Activated CD4-positive, alpha-beta T cell treated with anti-CD3 and anti-CD28 coated beads for 4 hours (primary cell): ENCODE measurements at regions not wholly inside any gene's neighbourhood (a gene's known extent, or its start where the extent isn't known, plus 50 kb on each side); places are given as distances from the start of the nearest gene placed in this dataset.
"Not testable (repeated sequence)": the region's sequence is repeated elsewhere in the genome, so short reads cannot be mapped to it uniquely, and the experiment has no call there.

Experiments
- DNase-seq, 2 donors: peaks; one replicate each; pipeline ENCODE4 v3.0.0-alpha.2; 2020

DNA sequence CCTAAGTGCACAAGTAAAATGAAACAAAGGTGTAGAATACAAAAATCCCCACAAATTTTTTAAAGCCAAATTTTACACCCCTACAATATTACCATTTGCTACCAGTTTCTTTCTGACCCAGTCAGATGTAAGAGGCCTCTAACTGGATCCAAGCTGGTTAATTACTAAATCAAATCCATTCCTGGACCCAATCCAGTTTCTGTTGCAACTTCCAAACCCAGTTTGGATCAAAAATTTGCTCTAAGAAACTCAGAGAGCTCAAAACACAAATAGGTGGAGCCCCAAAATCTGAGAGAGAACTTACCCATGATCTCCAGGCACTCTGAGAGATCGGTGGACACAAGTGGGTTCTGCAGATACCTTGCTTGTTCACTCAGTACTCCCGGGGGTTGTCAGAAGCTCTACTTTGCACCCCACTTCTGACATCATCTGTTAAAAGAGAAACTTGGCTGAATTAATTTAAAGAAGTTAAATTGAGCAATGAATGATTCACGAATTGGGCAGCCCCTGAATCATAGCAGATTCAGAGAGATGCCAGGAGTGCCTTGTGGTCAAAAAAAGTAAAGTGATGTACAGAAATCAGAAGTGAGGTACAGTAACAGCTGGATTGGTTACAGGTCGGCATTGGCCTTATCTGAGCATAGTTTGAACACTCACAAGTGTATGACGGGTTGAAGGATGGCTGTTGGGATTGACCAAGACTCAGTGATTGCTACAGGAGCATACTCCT, 448.0 kb downstream of the KCNT2 start:
- no peak for DNase-seq

DNA sequence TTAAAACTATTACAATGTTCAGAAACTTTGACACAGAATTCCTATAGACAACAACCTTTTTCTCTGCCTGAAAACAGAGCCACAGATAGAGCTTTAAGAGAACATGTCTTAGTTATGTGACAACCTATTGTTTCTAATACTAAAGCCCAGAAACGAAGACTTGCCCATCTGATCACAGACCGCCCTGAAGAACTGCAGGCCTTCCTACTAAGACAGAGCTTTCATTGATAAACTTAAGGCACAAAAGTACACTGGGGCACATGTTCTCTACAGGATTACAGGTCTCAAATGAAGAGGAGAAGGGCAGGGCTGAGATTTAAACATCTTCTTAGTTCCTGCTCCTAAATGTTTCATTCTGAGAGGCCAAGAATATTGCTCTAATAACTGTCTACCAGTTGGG, 452.7 kb downstream of the KCNT2 start:
- DNase-seq: no peak

DNA sequence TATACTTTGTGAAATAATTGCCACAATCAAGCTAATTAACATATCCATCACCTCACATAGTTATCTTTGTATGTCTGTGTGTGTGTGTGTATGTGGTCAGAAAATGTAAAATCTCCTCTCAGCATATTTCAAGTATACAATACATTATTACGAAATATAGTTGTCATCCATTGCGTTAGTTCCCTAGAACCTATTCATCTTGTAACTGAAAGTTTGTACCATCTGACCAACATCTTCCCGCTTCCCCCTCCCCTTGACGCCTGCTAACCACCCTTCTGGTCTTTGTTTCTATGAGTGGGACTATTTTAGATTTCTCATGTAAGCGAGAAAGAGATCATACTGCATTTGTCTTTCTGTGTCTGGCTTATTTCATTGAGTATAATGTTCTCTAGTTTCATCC, 455.3 kb downstream of the KCNT2 start:
- DNase-seq: no peak

DNA sequence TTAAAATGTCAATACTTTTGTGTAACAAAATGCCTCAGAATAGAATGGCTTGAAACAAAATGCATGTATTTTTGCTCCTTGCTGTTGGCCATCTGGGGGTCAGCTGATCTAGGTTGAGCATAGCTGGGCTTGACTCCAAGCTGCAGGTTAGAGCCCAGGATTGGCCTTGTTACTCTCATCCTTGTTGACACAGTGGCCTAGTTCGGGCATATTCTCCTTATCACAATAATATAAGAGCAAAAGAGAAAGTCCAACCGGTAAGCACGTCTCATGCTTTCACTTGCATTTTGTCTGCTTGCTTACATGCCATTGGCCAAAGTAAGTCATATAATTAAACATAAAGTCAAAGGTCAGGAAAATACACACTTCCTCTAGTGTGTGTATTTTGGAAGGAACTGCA, 456.2 kb downstream of the KCNT2 start:
- no peak for DNase-seq

DNA sequence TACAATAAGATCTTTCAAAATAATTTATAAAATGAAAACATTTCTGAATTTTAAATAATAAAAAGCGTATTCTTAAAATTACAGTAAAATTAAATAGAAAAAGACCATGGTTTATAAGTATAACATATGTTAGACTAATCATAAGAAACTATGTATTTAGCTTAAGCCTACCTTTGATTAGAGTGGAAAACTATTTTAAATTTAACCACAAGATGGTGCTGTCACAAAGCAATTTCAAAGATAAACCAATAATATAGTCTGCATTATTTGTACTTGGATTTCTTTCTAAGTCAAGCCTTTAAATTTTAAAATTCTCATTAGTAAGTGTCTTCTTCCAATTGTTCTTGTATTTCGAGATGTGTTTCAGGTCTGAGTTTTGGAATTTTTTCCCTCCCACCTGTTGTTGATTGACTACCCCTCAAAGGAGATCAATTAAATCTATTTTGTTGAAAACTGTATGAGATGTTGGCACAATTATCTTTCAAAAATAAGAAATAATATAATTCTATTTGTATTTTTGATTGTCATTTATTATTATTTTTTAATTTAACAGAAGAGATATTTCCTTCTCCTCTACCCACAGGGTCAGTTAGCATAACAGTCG, 459.8 kb downstream of the KCNT2 start:
- no peak for DNase-seq

DNA sequence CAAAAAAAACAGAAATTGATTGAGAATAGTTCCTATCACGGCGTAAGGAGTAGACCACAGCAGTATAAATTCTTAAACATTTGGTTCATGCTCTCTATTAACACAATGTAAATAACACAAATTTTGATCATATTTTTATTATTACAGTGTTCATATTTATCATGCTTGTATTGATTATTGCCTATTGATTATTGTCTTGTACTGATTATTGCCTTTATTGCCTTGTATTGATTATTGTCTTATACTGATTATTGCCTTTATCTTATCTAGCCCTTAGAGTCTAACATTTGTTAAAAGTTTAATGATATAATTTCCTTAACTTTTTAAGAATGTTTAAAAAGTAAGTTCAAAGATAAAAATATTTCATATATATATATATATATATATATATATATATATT, 460.7 kb downstream of the KCNT2 start:
- no peak for DNase-seq

DNA sequence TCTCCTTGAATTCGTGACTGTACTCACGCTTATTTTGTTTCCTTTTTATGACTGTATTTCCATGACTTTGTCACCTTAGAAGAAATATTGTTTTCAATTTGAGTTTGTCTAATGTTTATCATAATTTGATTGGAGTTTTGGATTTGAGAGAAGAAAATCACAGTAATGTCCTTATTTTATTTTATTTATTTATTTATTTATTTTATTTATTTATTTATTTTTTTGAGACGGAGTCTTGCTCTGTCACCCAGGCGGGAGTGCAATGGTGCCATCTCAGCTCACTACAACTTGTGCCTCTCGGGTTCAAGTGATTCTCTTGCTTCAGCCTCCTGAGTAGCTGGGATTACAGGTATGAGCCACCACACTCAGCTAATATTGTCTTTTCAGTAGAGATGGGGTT, 463.1 kb downstream of the KCNT2 start:
- not testable (repeated sequence) for DNase-seq

DNA sequence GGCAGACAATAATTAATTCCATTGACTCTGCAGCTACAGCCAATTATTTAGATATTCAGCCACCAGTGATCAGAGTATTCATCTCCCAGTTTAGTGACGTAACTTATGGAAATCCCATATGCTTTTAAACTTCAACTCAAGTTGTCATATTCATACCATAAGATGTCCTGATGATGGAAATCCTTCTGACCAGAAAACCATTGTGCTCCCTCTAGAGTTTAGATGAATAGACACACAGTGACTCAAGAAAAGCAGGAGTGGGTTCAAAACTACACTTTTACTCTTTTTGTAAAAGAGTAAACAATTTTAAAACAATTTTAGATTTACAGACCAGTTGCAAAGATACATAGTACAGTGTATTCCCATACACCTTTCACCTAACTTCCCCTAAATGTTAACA, 463.7 kb downstream of the KCNT2 start:
- DNase-seq: no peak

DNA sequence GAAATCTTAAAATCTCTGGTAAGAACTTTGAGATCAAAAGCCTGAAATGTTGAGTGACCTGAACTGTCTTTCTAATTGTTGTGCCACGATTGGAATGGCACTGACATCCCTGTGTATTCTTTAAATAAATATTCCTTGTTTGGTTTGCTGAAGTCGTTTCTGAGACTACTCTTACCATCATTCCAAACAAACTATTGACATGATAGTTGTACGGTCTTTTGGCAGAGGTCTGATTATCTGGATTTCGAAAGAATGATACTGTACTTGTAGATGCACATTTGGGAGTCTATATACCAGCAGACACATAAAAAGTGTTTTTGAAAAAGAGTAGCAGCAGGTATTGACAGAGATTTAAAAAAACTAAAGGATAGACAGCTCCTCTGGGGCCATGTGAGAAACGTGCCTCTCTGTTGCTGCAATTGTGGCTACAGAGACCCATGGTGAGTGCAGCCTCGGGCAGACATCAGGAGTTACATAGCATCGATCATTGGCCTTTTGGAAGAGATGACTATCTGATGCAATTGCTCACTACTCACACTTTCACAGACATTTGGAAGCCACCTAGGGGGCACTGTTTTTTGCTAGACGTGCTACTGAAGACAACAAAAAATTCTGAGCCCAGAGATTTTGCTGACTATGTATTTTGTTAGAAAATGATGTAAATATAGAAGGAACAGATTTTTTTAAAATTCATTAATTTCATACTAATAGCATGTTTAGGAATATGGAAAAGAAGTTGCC, 464.5 kb downstream of the KCNT2 start:
- no peak for DNase-seq

DNA sequence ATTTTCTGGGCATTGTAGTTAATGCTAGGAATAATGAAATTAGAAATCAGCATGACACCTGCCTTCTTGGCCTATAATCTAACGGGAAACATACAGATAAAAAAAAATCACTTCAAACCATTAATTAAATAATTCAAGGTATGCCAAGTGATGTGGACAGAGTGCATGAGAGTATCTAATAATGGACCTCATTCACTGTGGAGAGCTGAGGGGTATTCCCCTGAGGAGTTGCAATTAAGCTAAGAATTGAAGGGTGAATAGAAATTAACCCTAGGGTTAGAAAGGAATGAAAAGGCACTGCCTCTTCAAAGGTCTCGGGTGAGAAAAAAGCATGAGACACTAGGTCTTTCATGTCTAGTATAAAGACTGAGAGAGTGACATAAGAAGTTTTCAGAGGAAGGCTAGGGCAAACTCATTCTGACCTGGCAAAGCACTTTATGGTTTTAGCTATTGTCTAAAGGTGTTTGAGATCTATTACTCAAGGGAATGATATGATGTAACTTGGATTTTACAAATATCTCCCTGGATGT, 466.1 kb downstream of the KCNT2 start:
- no peak for DNase-seq

DNA sequence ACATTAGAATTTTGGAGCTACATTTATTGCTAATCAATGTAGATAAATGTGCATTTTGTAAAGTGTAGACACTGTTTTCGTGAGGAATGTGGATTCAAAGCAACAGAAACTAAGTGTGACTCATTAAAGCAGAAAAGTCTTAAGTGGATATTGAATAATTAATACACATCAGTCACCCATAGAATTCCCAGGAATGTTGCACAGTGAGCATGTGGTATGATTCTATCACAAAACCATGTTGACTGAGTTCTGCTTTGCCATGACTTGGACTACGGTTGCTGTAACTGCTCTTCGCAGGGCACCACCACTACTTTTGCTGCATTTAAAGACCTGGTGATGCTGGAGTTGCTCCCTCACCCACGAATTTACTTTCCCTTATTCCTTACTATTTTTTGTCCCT, 471.8 kb downstream of the KCNT2 start:
- DNase-seq: no peak

DNA sequence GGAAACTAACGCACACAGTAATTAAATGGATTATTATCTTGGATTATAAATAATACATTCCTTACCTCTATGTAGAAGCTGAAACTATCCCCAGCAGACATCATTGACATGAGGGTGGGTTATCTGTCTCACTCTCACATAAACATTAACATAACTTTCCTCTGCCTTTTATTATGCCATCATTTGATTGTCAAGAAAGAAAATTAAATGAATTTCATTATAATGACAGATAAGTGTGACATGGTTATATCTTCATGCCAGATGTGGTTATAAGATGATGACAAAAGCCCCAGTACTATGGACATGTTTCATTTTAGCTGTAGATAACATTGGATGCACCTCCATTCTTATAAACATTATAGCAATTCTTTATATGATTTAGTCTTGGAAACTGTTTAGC, 476.5 kb downstream of the KCNT2 start:
- no peak for DNase-seq

DNA sequence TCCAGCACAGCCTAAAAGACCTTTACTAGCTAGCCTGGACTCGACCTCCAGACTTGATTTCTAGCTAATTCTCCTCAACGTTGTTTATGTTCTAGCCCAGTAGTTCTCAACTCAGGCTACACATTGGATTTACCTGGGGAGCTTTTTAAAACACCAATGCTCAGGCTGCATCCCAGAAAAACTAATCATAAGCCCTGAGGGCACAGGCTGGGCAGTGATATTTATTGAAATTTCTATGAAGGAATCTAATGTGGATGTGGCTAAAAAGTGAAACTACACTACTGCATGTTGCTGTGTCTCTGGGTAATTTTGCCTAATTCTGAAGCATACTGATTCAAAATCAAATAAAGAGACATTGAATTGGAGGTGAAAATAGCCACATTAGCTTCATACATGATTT, 479.4 kb downstream of the KCNT2 start:
- no peak for DNase-seq

DNA sequence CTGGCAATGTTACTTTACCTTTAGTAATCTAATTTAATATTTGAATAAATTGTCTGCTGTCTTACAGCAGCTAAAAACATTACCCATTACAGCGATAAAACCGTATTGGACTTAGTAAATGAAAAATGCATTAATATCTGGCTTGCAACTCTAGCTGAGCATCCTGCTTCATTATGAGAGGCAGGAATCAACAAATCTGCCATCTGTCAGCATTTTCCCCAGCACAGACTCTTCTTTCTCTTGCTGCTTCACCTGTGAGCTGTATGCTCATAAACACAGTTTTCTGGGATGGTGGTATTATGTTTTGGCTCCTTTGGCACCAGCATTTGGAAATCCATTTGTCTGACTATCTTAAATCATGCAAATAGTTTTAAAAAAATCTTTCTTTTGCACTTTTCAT, 487.1 kb downstream of the KCNT2 start:
- DNase-seq: no peak

DNA sequence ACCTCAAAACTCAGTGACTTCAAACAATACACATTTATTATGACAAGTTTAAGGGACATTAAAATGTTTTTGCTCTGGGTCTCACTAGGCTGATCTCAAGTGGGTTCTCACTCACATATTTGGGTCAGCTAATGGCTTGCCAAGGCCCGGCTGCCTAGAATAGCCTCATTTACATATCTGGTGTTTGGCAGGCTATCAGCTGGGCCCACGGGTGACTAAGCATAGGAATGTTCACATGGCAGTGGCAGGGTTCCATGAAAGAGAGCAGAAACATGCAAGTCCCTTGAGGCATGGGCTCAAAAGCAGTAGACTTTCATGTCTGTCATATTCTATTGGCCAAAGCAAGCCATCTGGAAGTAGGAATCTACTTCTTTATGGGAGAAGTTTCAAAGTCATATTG, 492.6 kb downstream of the KCNT2 start:
- DNase-seq: no peak

DNA sequence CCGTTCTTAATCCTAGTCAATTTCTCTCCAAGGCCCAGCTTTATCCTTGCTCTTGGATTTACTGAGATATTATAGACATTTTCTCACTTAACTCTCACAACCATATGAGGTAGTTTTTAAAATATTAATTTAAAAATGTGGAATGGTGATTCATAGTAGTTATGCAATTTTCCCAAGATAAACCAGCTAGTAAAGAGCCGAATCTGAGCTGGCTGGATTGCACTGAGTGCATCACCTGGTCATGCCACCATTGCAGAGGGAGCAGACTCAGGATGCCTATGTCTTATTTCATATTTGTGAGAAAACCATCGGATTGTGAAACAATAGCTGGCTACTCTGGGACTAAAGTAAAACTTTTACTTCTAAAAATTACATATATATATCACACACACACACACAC, 494.0 kb downstream of the KCNT2 start:
- DNase-seq: no peak

DNA sequence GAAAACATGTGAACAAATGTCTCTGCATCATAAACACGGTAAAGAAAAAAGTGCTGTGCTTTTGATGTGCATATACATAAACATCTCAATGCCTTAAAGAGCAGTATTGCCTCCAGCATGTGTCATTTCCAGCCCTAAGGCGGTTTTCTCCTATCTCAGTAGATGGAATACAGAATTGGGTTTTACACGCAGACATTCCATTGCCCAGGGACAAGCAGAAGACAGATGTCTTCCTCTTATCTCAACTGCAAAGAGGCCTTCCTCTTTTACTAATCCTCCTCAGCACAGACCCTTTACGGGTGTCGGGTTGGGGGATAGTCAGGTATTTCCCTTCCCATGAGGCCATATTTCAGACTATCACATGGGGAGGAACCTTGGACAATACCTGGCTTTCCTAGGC, 499.2 kb downstream of the KCNT2 start:
- not testable (repeated sequence) for DNase-seq

DNA sequence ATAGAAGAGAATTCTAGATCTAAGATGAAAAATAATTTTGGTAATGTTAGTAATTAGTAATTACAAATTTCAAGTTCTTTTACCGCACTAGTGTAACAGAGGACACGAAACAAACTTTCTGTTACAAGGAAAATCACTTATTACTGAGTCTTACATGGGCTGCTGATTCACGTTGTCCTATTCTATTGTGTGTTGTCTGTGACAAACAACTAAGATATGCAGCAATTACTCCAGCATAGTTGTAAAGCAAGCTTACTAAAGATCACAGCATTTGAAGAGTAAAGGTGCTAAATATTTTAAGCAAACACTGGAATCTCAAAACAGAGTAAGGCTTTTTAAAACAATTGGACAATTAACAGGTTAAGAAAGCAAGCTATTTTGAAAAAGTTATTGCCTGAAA, 502.3 kb downstream of the KCNT2 start:
- no peak for DNase-seq

DNA sequence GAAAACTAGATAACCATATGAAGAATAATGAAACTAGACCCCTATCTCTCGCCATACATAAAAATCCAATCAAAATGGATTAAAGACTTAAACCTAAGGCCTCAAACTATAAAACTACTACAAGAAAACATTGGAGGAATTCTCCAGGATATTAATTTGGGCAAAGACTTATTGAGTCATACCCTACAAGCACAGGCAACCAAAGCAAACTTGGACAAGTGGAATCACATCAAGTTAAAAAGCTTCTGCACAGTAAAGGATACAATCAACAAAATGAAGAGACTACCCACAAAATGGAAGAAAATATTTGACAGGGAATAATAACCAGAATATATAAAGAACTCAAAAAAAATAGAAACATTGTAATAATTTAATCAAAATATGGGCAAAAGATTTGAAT, 505.4 kb downstream of the KCNT2 start:
- DNase-seq: no peak

DNA sequence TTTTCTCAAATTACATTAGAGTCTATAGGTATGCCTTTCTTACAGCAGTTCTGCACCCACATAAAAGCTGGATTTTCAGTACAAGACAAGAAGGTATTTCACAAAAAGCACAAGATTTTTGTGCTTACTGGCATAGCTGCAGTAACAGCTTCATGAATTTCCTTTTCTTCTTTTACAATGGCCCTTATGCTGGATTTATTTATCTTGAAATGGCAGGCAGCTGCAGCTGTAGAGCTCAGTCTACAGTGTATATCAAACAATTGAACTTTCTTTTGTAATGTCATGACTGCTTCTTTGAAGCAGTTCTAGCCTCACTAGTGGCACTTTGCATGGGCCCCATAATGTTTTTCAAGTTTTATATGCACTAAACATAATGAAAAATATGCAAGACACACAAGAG, 510.2 kb downstream of the KCNT2 start:
- DNase-seq: no peak

DNA sequence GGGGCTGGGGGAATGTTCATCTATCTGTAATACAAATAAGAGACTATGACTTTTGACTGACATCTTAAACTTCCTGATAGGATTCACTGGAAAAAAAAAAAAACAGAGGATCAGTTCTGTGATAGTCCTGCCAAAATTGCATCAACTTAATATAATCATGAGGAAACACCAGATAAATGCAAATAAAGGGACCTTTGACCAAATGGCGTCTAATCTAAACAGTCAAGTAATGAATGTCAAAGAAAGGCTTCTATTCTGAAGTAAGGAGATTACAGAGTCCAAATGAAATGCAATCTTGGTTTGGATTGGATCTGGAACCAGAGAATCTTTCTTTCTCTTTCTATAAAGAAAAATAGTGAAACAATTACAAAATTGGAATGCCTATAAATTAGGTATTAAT, 513.4 kb downstream of the KCNT2 start:
- DNase-seq: no peak

DNA sequence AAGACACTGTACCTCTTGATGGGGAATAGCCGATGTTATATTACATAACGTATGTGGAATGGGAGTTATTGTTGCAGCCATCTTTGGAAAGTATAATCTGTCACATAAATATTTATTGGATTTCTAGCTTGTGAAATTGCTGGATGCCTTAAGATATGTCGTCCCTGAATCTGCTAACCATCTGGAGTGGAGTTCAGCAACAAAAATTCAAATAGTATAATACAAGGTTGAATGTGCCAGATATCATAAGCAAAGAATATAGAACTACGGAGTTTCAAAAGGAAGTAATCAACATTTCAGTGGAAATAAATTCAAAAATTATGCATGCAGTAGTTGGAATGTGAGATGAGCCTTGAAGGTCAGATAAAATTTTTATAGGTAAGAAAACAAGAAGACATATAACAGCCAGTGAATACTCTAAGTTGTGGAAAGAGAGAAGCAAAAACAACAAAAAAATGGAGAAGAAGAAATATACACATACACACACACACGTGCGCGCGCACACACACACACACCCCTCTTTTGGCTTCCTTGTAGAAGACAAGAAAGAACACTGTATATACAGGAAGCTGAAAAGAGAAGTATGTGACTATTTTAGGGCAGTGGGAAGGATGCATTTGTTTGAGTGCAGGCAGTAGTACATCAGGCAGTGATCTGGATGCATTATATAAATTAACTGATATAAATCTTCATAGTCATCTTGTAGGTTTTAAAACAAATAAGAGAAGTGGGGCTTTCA, 516.7 kb downstream of the KCNT2 start:
- DNase-seq: no peak

DNA sequence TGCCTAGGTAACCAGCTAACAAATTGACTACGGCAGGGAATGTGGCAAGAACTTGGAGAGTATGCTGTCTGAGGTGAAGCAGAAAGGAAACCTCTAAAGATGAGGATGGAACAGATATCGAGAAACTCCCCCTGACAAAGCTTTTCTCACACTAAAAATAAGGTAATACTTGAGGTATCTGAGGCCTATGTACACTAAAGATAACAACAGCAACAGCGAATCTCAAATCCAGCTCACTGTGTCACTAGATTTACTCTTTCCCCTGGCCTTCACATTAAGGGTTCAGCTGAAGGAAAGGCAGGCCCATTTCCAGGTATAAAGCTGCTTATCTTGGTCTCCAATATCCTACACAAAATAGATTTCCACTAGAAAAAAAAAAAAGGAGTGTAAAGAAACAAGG, 518.0 kb downstream of the KCNT2 start:
- no peak for DNase-seq
